Chondrocyte (in vitro differentiated cells): ENCODE measurements at regions not wholly inside any gene's neighbourhood (a gene's known extent, or its start where the extent isn't known, plus 50 kb on each side); places are given as distances from the start of the nearest gene placed in this dataset.
"Not testable (repeated sequence)": the region's sequence is repeated elsewhere in the genome, so short reads cannot be mapped to it uniquely, and the experiment has no call there.

Experiments
- DNase-seq: peaks from one replicate; pipeline ENCODE4 v3.0.0; 2021; ENCODE audit warnings: mixed read lengths, low spot score
- H3K27ac Mint-ChIP-seq: one replicate; pipeline ENCODE4 v1.8.0; 2021; ENCODE audit warnings: mild to moderate bottlenecking, moderate library complexity, mixed read lengths; ENCODE audit not compliant: unreplicated experiment
- H3K27me3 Mint-ChIP-seq: 2 replicates; pipeline ENCODE4 v1.8.0; 2021; ENCODE audit warnings: low read depth, mixed read lengths
- H3K36me3 Mint-ChIP-seq: 2 replicates; pipeline ENCODE4 v1.8.0; 2021; ENCODE audit warnings: low read depth, mixed read lengths
- H3K4me1 Mint-ChIP-seq: 2 replicates; pipeline ENCODE4 v1.8.0; 2021; ENCODE audit warnings: low read depth, mild to moderate bottlenecking, mixed read lengths
- H3K4me3 Mint-ChIP-seq: one replicate; pipeline ENCODE4 v1.8.0; 2021; ENCODE audit warnings: mild to moderate bottlenecking, moderate library complexity, mixed read lengths; ENCODE audit not compliant: unreplicated experiment
- H3K9me3 Mint-ChIP-seq: 2 replicates; pipeline ENCODE4 v1.8.0; 2021; ENCODE audit warnings: low read depth, mixed read lengths
- CTCF ChIP-seq: fragments of 200-600 bp; sonication (generic); IDR thresholded peaks from 2 replicates; pipeline ENCODE4 v1.5.0; 2021; ENCODE audit warnings: antibody characterized with exemption, mild to moderate bottlenecking, moderate library complexity

- Mint-ChIP-seq H3K9me3 (peaks cover 3% of the 10 kb centered on the region), H3K4me3 (no peak overlapping the region), H3K4me1 (peaks cover 3% of the 10 kb centered on the region), H3K27me3 (peaks cover 17% of the 10 kb centered on the region), H3K36me3 (no peaks in the 10 kb centered on the region), H3K27ac (no peak overlapping the region)
- no peak for DNase-seq
- TF ChIP-seq CTCF, result no peak
These were observed 95.3 kb upstream of the CARD11 start for GRCh38 chr7:3138997-3139396.

- DNase-seq, result no peak
- TF ChIP-seq CTCF, result no peak
- Mint-ChIP-seq H3K27me3 (peaks cover 17% of the 10 kb centered on the region), H3K36me3 (no peaks in the 10 kb centered on the region), H3K4me1 (peaks cover 10% of the 10 kb centered on the region), H3K27ac (no peak overlapping the region), H3K9me3 (peaks cover 3% of the 10 kb centered on the region), H3K4me3 (no peak overlapping the region)
These were observed 97.2 kb upstream of the CARD11 start for GRCh38 chr7:3140834-3141233.

- no peak overlapping the region for H3K4me3 Mint-ChIP-seq
- DNase-seq, result no peak
- peaks cover 10% of the 10 kb centered on the region for H3K4me1 Mint-ChIP-seq
- H3K9me3 Mint-ChIP-seq, result peaks cover 3% of the 10 kb centered on the region
- H3K27me3 Mint-ChIP-seq, result peaks cover 14% of the 10 kb centered on the region
- H3K36me3 Mint-ChIP-seq, result no peaks in the 10 kb centered on the region
- TF ChIP-seq CTCF, result no peak
- H3K27ac Mint-ChIP-seq, result no peak overlapping the region
These were observed 97.7 kb upstream of the CARD11 start for GRCh38 chr7:3141326-3141725.

GRCh38 chr7:3143869-3144775 lies 100.5 kb upstream of the CARD11 start:
- H3K27ac Mint-ChIP-seq, result no peak overlapping the region
- no peak overlapping the region for H3K4me3 Mint-ChIP-seq
- no peak for DNase-seq
- no peaks in the 10 kb centered on the region for H3K36me3 Mint-ChIP-seq
- peaks cover 16% of the 10 kb centered on the region for H3K4me1 Mint-ChIP-seq
- peaks cover 13% of the 10 kb centered on the region for H3K27me3 Mint-ChIP-seq
- TF ChIP-seq CTCF, result no peak
- H3K9me3 Mint-ChIP-seq, result no peaks in the 10 kb centered on the region

- not testable (repeated sequence) for DNase-seq, H3K27ac Mint-ChIP-seq
These were observed 101.1 kb upstream of the CARD11 start for GRCh38 chr7:3144776-3145125.

More at GRCh38 chr7:3144776-3145125, 101.1 kb upstream of the CARD11 start:
- Mint-ChIP-seq H3K27me3 (peaks cover 18% of the 10 kb centered on the region), H3K4me1 (peaks cover 16% of the 10 kb centered on the region)
- H3K9me3 Mint-ChIP-seq, H3K4me3 Mint-ChIP-seq, H3K36me3 Mint-ChIP-seq: not testable (repeated sequence)
